HCT116 (cell line): ENCODE measurements at regions not wholly inside any gene's neighbourhood (a gene's known extent, or its start where the extent isn't known, plus 50 kb on each side); places are given as distances from the start of the nearest gene placed in this dataset.

ENCODE experiments used
- CTCF ChIP-seq, 3 experiments: fragments of 200-600 bp in 1 of 3; sonication (generic) in 1 of 3; IDR thresholded peaks in 2 of 3; conservative IDR thresholded peaks in 1 of 3; 2 replicates each; pipeline ENCODE4 v1.5.1; 2012 to 2017; ENCODE audit warnings: low read depth in 2 of 3, low read length in 2 of 3, antibody characterized with exemption in 1 of 3, borderline replicate concordance in 1 of 3, control low read depth in 1 of 3, mild to moderate bottlenecking in 1 of 3, mixed read lengths in 1 of 3, mixed run types in 1 of 3, moderate library complexity in 1 of 3; ENCODE audit not compliant: insufficient read depth in 1 of 3
- MAX ChIP-seq: IDR thresholded peaks from 2 replicates; pipeline ENCODE4 v1.6.1; 2012
- ZNF274 ChIP-seq: fragments of 200-500 bp; sonication (Bioruptor generic); IDR thresholded peaks from 2 replicates; pipeline ENCODE4 v1.6.1; 2014; ENCODE audit warnings: mild to moderate bottlenecking, low read depth, low read length, inconsistent platforms

- TF ChIP-seq MAX (no peak), ZNF274 (no peak), CTCF (IDR thresholded peaks at IDR 0.05 in 2 of 3, conservative IDR thresholded peaks at IDR 0.05 in 1 of 3; ENCODE audit: borderline replicate concordance in 1 of 3, insufficient read depth in 1 of 3, low read depth in 2 of 3, low read length in 2 of 3) (no peak)
Measured at GRCh38 chr2:173750353-173750801, 214.8 kb downstream of the SP3 start.
